ENCODE measurements at regions not wholly inside any gene's neighbourhood (a gene's known extent, or its start where the extent isn't known, plus 50 kb on each side); places are given as distances from the start of the nearest gene placed in this dataset.

- no peak overlapping the region for H3K4me3 ChIP-seq
- no peaks in the 10 kb centered on the region for H3K27me3 ChIP-seq
- WGBS, 2 donors = 92 to 94% methylated on average over 2 of the region's 2 CpGs
- intact Hi-C loops (cut with DNase I) = no loop called here
- no peak overlapping the region for H3K27ac ChIP-seq
- no peaks in the 10 kb centered on the region for H3K36me3 ChIP-seq
- DNase-seq = no peak
- TF ChIP-seq CTCF (IDR thresholded peaks at IDR 0.05) (no peak), EP300 (IDR thresholded peaks at IDR 0.05) (no peak), POLR2A (IDR thresholded peaks at IDR 0.05) (no peak), POLR2AphosphoS5 (IDR thresholded peaks at IDR 0.05) (no peak)
- H3K9me3 ChIP-seq = no peaks in the 10 kb centered on the region
- peaks cover 0 to 8% (median 0%) of the 10 kb centered on the region in 4 donors for H3K4me1 ChIP-seq
Observed at GRCh38 chr5:146940295-146940694, 61.7 kb upstream of the PPP2R2B start.

- Histone ChIP-seq H3K4me1 (peaks cover 0 to 8% (median 0%) of the 10 kb centered on the region in 4 donors), H3K27ac (no peak overlapping the region), H3K36me3 (no peaks in the 10 kb centered on the region), H3K4me3 (no peak overlapping the region), H3K9me3 (no peaks in the 10 kb centered on the region), H3K27me3 (no peaks in the 10 kb centered on the region)
- TF ChIP-seq POLR2A (IDR thresholded peaks at IDR 0.05) (no peak), POLR2AphosphoS5 (IDR thresholded peaks at IDR 0.05) (no peak), EP300 (IDR thresholded peaks at IDR 0.05) (no peak), CTCF (IDR thresholded peaks at IDR 0.05) (no peak)
- intact Hi-C loops (cut with DNase I) = no loop called here
- 96% methylated on average over 3 of the region's 3 CpGs for WGBS, 2 donors
- no peak for DNase-seq
Observed at GRCh38 chr5:146944019-146944418, 65.5 kb upstream of the PPP2R2B start.

- no peak overlapping the region for H3K4me3 ChIP-seq
- peaks cover 0 to 4% (median 0%) of the 10 kb centered on the region in 4 donors for H3K4me1 ChIP-seq
- no peak overlapping the region for H3K27ac ChIP-seq
- no peaks in the 10 kb centered on the region for H3K36me3 ChIP-seq
- H3K9me3 ChIP-seq = no peaks in the 10 kb centered on the region
- 26 to 63% methylated on average over 4 of the region's 4 CpGs for WGBS, 2 donors
- H3K27me3 ChIP-seq = no peaks in the 10 kb centered on the region
- intact Hi-C loops (cut with DNase I) = no loop called here
- no peak for TF ChIP-seq CTCF (IDR thresholded peaks at IDR 0.05)
- no peak for TF ChIP-seq POLR2AphosphoS5 (IDR thresholded peaks at IDR 0.05)
- TF ChIP-seq POLR2A (IDR thresholded peaks at IDR 0.05) = no peak
- TF ChIP-seq EP300 (IDR thresholded peaks at IDR 0.05) = no peak
- DNase-seq = no peak
Observed at GRCh38 chr5:146944764-146945616, 66.4 kb upstream of the PPP2R2B start.

GRCh38 chr5:146945617-146946084 lies 67.1 kb upstream of the PPP2R2B start:
- TF ChIP-seq POLR2A (IDR thresholded peaks at IDR 0.05) (no peak), CTCF (IDR thresholded peaks at IDR 0.05) (no peak), POLR2AphosphoS5 (IDR thresholded peaks at IDR 0.05) (no peak), EP300 (IDR thresholded peaks at IDR 0.05) (no peak)
- Histone ChIP-seq H3K36me3 (no peaks in the 10 kb centered on the region), H3K4me1 (no peaks in the 10 kb centered on the region), H3K27me3 (no peaks in the 10 kb centered on the region), H3K27ac (no peak overlapping the region), H3K9me3 (no peaks in the 10 kb centered on the region), H3K4me3 (no peak overlapping the region)
- intact Hi-C loops (cut with DNase I) = no loop called here
- WGBS, 2 donors = 42 to 64% methylated on average over 5 of the region's 5 CpGs
- DNase-seq = no peak
